GM12878 (cell line): ENCODE measurements at regions not wholly inside any gene's neighbourhood (a gene's known extent, or its start where the extent isn't known, plus 50 kb on each side); places are given as distances from the start of the nearest gene placed in this dataset.

Experiments used
- ATAC-seq: fragments of 200-7000 bp; cut with Tn5 transposase; 3 replicates; pipeline ENCODE4 v1.9.1; 2020; ENCODE audit warnings: mild to moderate bottlenecking, moderate library complexity
- BruUV-seq: library from RNA; stranded (reverse); fragments of 400-500 nt; replicated peaks from 2 replicates; lab custom pipeline; 2021; lab: Mats Ljungman, UMichigan
- CTCF ChIA-PET: fragments of 300-600 bp; sonication (Branson Sonifier 250); formaldehyde crosslinking; extraction: SDS; loops from one replicate; lab custom pipeline; 2021; ENCODE audit warnings: inconsistent platforms; lab: Yijun Ruan, JAX
- POLR2A ChIA-PET: fragments of 350-600 bp; formaldehyde crosslinking; extraction: SDS; loops from one replicate; lab custom pipeline; 2021; ENCODE audit warnings: inconsistent platforms; lab: Charles Lee
- RAD21 ChIA-PET: fragments of 300-600 bp; sonication (Branson Sonifier 250); formaldehyde crosslinking; loops from one replicate; lab custom pipeline; 2023; ENCODE audit warnings: antibody characterized with exemption; ENCODE audit not compliant: unreplicated experiment; lab: Charles Lee
- SMC1A ChIA-PET: fragments of 300-600 bp; sonication (Branson Sonifier 250); formaldehyde crosslinking; loops from one replicate; lab custom pipeline; 2023; ENCODE audit not compliant: unreplicated experiment, uncharacterized antibody; lab: Charles Lee
- DNase-seq: peaks from one replicate; pipeline ENCODE4 v3.0.0-alpha.2; 2011; ENCODE audit warnings: low read depth, low spot score
- FAIRE-seq: peaks from 3 replicates; lab custom pipeline; 2011; peaks lifted over from hg19 to GRCh38; lab: Jason Lieb, UNC
- H2AFZ ChIP-seq: 2 replicates; pipeline ENCODE4 v1.6.0; 2011; ENCODE audit warnings: low read depth, low read length, control low read depth; ENCODE audit not compliant: control insufficient read depth
- H3K27ac ChIP-seq: 2 replicates; pipeline ENCODE4 v1.5.1; 2011; ENCODE audit warnings: control low read depth; ENCODE audit not compliant: control insufficient read depth, insufficient read depth
- H3K27me3 ChIP-seq, 2 experiments: replicated peaks in 1 of 2; 2 replicates each; pipeline versions ENCODE4 v1.6.0 to v1.6.1; 2011; ENCODE audit warnings: low read length in 1 of 2; ENCODE audit not compliant: control insufficient read depth in 2 of 2, insufficient read depth in 2 of 2
- H3K36me3 ChIP-seq, 2 experiments: 2 replicates each; pipeline ENCODE4 v1.5.1; 2011; ENCODE audit warnings: low read length in 1 of 2; ENCODE audit not compliant: control insufficient read depth in 2 of 2, insufficient read depth in 2 of 2
- H3K4me1 ChIP-seq: 2 replicates; pipeline ENCODE4 v1.6.1; 2011; ENCODE audit warnings: mild to moderate bottlenecking, low read length, moderate library complexity, mixed read lengths; ENCODE audit not compliant: control insufficient read depth, insufficient read depth
- H3K4me2 ChIP-seq: 2 replicates; pipeline ENCODE4 v1.6.0; 2011; ENCODE audit warnings: control low read depth; ENCODE audit not compliant: control insufficient read depth, insufficient read depth
- H3K4me3 ChIP-seq: fragments of 200-600 bp; sonication (generic); 2 replicates; pipeline ENCODE4 v1.5.1; 2016
- H3K79me2 ChIP-seq: 2 replicates; pipeline ENCODE4 v1.6.0; 2011; ENCODE audit warnings: low read length; ENCODE audit not compliant: control insufficient read depth, insufficient read depth
- H3K9ac ChIP-seq: 2 replicates; pipeline ENCODE4 v1.8.0; 2011; ENCODE audit warnings: low read length, control low read depth, mixed read lengths; ENCODE audit not compliant: control insufficient read depth, insufficient read depth
- H3K9me3 ChIP-seq: replicated peaks from 3 replicates; pipeline ENCODE4 v1.5.1; 2011; ENCODE audit warnings: mild to moderate bottlenecking, low read length; ENCODE audit not compliant: control insufficient read depth, insufficient read depth
- H4K20me1 ChIP-seq: 2 replicates; pipeline ENCODE4 v1.6.0; 2011; ENCODE audit not compliant: control insufficient read depth, insufficient read depth
- ATF2 ChIP-seq: IDR thresholded peaks from 2 replicates; pipeline ENCODE4 v1.6.1; 2012; ENCODE audit warnings: low read length, inconsistent platforms
- EED ChIP-seq: sonication (generic); IDR thresholded peaks from 2 replicates; pipeline ENCODE4 v1.6.1; 2016; ENCODE audit warnings: antibody characterized with exemption, low read depth
- ESRRA ChIP-seq: IDR thresholded peaks from 2 replicates; pipeline ENCODE4 v1.6.1; 2012; ENCODE audit warnings: mild to moderate bottlenecking, low read length, improper control_type of control experiment
- HCFC1 ChIP-seq: fragments of 150-350 bp; IDR thresholded peaks from 2 replicates; pipeline ENCODE4 v1.6.1; 2014; ENCODE audit warnings: low read length
- IRF3 ChIP-seq: fragments of 450-650 bp; IDR thresholded peaks from 2 replicates; pipeline ENCODE4 v1.6.1; 2014; ENCODE audit warnings: mild to moderate bottlenecking
- MTA2 ChIP-seq: fragments of 450-650 bp; IDR thresholded peaks from 2 replicates; pipeline ENCODE4 v1.6.1; 2016; ENCODE audit warnings: low read depth, mild to moderate bottlenecking, moderate library complexity
- MYB ChIP-seq: fragments of 150-350 bp; IDR thresholded peaks from 2 replicates; pipeline ENCODE4 v1.6.1; 2014; ENCODE audit warnings: mild to moderate bottlenecking, low read depth, low read length, borderline replicate concordance
- MYC ChIP-seq: IDR thresholded peaks from 2 replicates; pipeline ENCODE4 v1.6.1; 2011; ENCODE audit warnings: mild to moderate bottlenecking, low read length, moderate library complexity, inconsistent platforms; ENCODE audit not compliant: insufficient read depth, insufficient replicate concordance, insufficient read length, severe bottlenecking
- NFXL1 ChIP-seq: fragments of 450-650 bp; IDR thresholded peaks from 2 replicates; pipeline ENCODE4 v1.6.1; 2017; ENCODE audit warnings: antibody characterized with exemption, mild to moderate bottlenecking, borderline replicate concordance
- RB1 ChIP-seq: fragments of 450-650 bp; formaldehyde crosslinking; IDR thresholded peaks from 2 replicates; pipeline ENCODE4 v1.6.1; 2017; ENCODE audit warnings: mild to moderate bottlenecking, borderline replicate concordance
- SREBF1 ChIP-seq: IDR thresholded peaks from 2 replicates; pipeline ENCODE4 v1.6.1; 2012; ENCODE audit warnings: mild to moderate bottlenecking, low read length
- SRF ChIP-seq, 2 experiments: IDR thresholded peaks; 2 replicates each; pipeline ENCODE4 v1.6.1; 2011; ENCODE audit warnings: low read depth in 2 of 2, low read length in 2 of 2, mild to moderate bottlenecking in 1 of 2, moderate library complexity in 1 of 2
- WGBS: methylation state at CpG from one replicate; pipeline ENCODE4 v1.1.6; 2016; ENCODE audit warnings: low lambda C conversion rate; ENCODE audit not compliant: insufficient replicate concordance, insufficient coverage; ENCODE audit errors: missing lambda C conversion rate; 5-methylcytosine and 5-hydroxymethylcytosine counted together
- in situ Hi-C: fragments of 300-500 bp; cut with MboI; formaldehyde crosslinking; loops from 9 replicates; pipeline ENCODE4 v1.14.3; 2018; ENCODE audit warnings: mixed read lengths
- intact Hi-C: fragments of 100-400 bp; cut with micrococcal nuclease; formaldehyde crosslinking; loops from one replicate; pipeline ENCODE4 v1.14.2; 2022; ENCODE audit not compliant: unreplicated experiment
- TF ChIP-seq, protein P1 (sequence below): fragments of 450-650 bp; IDR thresholded peaks from 2 replicates; pipeline ENCODE4 v1.6.1; 2017; ENCODE audit warnings: mild to moderate bottlenecking, low read depth, inconsistent platforms; ENCODE audit not compliant: poor library complexity, severe bottlenecking

DNA sequence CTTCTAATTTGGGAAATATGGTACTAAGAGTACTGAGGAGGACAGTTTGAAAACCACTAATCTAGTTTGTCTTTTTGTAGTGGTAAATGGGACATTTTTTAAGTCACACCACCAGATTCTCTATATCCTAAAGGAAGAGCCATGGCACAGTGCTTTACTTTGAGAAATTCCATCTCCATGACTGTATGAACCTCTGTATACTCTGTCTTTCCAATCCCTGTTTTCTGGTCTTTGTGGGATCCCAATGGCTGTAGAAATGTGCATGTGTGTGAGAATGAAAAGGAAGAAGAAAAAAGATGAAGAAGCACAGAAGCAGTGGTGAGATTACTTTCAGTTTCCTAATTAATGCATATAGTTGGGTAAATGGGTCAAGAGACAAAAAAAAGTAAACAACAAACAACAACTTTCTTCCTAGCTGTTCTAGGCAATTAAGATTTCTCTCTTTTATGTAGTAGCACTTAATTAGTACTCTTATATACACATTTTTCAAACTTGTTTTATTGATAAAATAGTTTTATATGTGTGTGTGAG, 141.2 kb upstream of the HCRTR2 start:
- no peak for DNase-seq
- no peak for FAIRE-seq
- no TSS peak for BruUV-seq
- no peaks in the 10 kb centered on the region for H3K9me3 ChIP-seq
- TF ChIP-seq EED (no peak), HCFC1 (no peak), MTA2 (no peak), NFXL1 (no peak)
- H3K27me3 ChIP-seq: no peaks in the 10 kb centered on the region
- no peak overlapping the region for H3K27ac ChIP-seq
- ChIA-PET POLR2A (no interaction called here), SMC1A (no interaction called here), CTCF (no interaction called here), RAD21 (no interaction called here)
- H3K79me2 ChIP-seq: no peaks in the 10 kb centered on the region
- H3K4me3 ChIP-seq: no peak overlapping the region
- H4K20me1 ChIP-seq: no peaks in the 10 kb centered on the region
- H2AFZ ChIP-seq: no peak overlapping the region
- no peak for ATAC-seq
- H3K4me2 ChIP-seq: no peak overlapping the region
- no peaks in the 10 kb centered on the region for H3K4me1 ChIP-seq
- H3K36me3 ChIP-seq: no peaks in the 10 kb centered on the region
- in situ Hi-C loops: no loop called here
- H3K9ac ChIP-seq: no peak overlapping the region
- intact Hi-C loops: no loop called here

DNA sequence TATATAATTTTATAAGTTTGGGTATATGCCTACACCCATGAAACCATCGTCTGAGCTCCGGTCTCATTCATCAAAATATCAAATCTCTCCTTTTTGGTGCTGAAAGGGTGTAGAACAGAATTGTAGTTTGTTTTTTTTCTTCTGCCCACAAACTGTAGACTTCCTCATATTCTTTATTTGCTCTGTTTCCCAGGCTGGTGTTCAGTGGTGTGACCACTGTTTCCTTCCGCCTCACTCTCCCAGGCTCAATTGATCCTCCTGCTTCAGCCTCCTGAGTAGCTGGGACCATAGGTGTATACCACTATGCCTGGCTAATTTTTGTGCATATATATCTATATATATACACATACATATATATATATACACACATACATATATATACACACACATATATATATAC, 139.6 kb upstream of the HCRTR2 start:
- in situ Hi-C loops (no loop called here), intact Hi-C loops (no loop called here)
- FAIRE-seq: no peak
- H3K79me2 ChIP-seq: no peaks in the 10 kb centered on the region
- H3K4me3 ChIP-seq: no peak overlapping the region
- H3K9ac ChIP-seq: no peak overlapping the region
- H3K4me2 ChIP-seq: no peak overlapping the region
- no peak for DNase-seq
- H3K27me3 ChIP-seq: no peaks in the 10 kb centered on the region
- no peak overlapping the region for H2AFZ ChIP-seq
- ChIA-PET RAD21 (no interaction called here), CTCF (interaction anchor here (0.5 to 0.9 kb wide), 2 partner anchors 12 to 219 kb away, joined by 3 read pairs; no protein-coding TSS in a partner anchor), SMC1A (no interaction called here), POLR2A (no interaction called here)
- H3K4me1 ChIP-seq: no peaks in the 10 kb centered on the region
- WGBS: 20% methylated on average over 3 of the region's 3 CpGs
- no peaks in the 10 kb centered on the region for H4K20me1 ChIP-seq
- no peak overlapping the region for H3K27ac ChIP-seq
- H3K36me3 ChIP-seq: no peaks in the 10 kb centered on the region
- no peak for ATAC-seq
- H3K9me3 ChIP-seq: no peaks in the 10 kb centered on the region
- no TSS peak for BruUV-seq
- TF ChIP-seq MYB (no peak), IRF3 (no peak), MYC (no peak), SRF (IDR thresholded peaks at IDR 0.05; ENCODE audit: low read depth in 2 of 2, low read length in 2 of 2) (no peak), SREBF1 (no peak), ATF2 (no peak), ESRRA (no peak), RB1 (no peak)
- TF ChIP-seq, protein P1, sequence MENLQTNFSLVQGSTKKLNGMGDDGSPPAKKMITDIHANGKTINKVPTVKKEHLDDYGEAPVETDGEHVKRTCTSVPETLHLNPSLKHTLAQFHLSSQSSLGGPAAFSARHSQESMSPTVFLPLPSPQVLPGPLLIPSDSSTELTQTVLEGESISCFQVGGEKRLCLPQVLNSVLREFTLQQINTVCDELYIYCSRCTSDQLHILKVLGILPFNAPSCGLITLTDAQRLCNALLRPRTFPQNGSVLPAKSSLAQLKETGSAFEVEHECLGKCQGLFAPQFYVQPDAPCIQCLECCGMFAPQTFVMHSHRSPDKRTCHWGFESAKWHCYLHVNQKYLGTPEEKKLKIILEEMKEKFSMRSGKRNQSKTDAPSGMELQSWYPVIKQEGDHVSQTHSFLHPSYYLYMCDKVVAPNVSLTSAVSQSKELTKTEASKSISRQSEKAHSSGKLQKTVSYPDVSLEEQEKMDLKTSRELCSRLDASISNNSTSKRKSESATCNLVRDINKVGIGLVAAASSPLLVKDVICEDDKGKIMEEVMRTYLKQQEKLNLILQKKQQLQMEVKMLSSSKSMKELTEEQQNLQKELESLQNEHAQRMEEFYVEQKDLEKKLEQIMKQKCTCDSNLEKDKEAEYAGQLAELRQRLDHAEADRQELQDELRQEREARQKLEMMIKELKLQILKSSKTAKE: no peak
